ENCODE measurements at regions not wholly inside any gene's neighbourhood (a gene's known extent, or its start where the extent isn't known, plus 50 kb on each side); places are given as distances from the start of the nearest gene placed in this dataset.

- H3K9me3 ChIP-seq: no peaks in the 10 kb centered on the region
- peak; percentile 93 for DNase-seq
- H3K4me3 ChIP-seq: peak overlapping the region; percentile 62 to 97
- no peaks in the 10 kb centered on the region for H3K27me3 ChIP-seq
- H3K27ac ChIP-seq: peak overlapping the region; percentile 88 to 100
- peaks cover 0 to 3% of the 10 kb centered on the region in 2 donors for H3K4me1 ChIP-seq
- intact Hi-C loops (cut with DNase I; ENCODE audit: low total_unique reads): no loop called here
- TF ChIP-seq CTCF (IDR thresholded peaks at IDR 0.05) (no peak), POLR2A (IDR thresholded peaks at IDR 0.05) (peak; percentile 88 to 93)
- H3K36me3 ChIP-seq: no peaks in the 10 kb centered on the region
Observed at GRCh38 chr1:212558693-212559480, 49.7 kb upstream of the ATF3 start.

Measured in uterus (tissue), 3 donors.